SK-N-SH treated with all-trans-retinoic acid at 6 μM for 48 hours (cell line): ENCODE measurements at regions not wholly inside any gene's neighbourhood (a gene's known extent, or its start where the extent isn't known, plus 50 kb on each side); places are given as distances from the start of the nearest gene placed in this dataset.

Experiments
- ESRRG ChIP-seq: fragments of 250-450 bp; sonication (Bioruptor Pico); IDR thresholded peaks from 2 replicates; pipeline ENCODE4 v1.6.1; 2021; ENCODE audit warnings: mild to moderate bottlenecking
- ISL1 ChIP-seq: fragments of 250-450 bp; sonication (Bioruptor Pico); IDR thresholded peaks from 2 replicates; pipeline ENCODE4 v2.1.2; 2022; ENCODE audit warnings: mild to moderate bottlenecking, moderate library complexity
- SNAI2 ChIP-seq: fragments of 250-450 bp; sonication (Bioruptor Pico); IDR thresholded peaks from 2 replicates; pipeline ENCODE4 v1.5.0; 2020; ENCODE audit warnings: mild to moderate bottlenecking, moderate library complexity
- ZC3H10 ChIP-seq: fragments of 250-450 bp; sonication (Bioruptor Pico); IDR thresholded peaks from 2 replicates; pipeline ENCODE4 v1.5.1; 2021; ENCODE audit warnings: mild to moderate bottlenecking, moderate library complexity

DNA sequence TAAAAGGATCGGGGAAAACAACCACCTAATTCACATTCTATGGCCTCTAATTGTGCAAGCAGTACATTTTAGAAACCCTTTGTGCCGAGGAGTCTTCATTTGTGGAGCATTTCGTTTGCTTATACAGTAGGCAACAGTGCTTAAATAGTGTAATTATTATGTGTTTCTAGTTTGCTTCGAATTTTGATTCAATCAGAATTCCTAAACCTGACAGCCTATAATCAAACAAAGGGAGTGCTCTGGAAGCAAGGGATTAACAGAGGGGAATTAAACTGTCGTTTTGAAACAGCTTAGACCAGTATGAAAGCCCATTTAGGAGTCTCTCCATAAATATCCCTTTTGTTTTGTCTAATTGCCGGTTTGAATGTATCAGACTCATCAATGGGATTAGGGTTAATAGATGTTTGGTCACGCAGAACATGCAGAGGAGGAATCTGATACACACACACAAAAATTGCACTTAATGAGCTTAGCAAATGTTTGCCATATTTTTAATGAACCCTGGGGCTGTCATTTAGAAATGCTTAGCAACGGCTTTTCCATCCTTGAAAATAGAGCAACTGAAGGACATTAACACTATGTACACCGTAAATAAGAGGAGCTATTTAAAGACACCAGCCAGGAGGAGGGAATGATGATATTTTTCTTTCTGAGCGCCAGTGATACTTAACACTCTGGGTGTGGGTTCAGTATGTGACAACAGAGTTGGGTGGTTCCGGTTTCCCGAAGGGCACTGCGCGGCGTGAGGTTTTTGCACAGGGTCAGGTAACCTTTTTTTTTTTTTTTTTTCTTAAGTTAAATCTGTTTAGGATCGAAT is 404.7 kb downstream of the TLE4 start:
- TF ChIP-seq ZC3H10 (CRISPR knock-in tag), result no peak
- TF ChIP-seq SNAI2 (CRISPR knock-in tag), result no peak
- TF ChIP-seq ISL1 (CRISPR knock-in tag), result no peak
- TF ChIP-seq ESRRG (CRISPR knock-in tag), result no peak
